WERI-Rb-1 (cell line): ENCODE measurements at regions not wholly inside any gene's neighbourhood (a gene's known extent, or its start where the extent isn't known, plus 50 kb on each side); places are given as distances from the start of the nearest gene placed in this dataset.

Experiments
- DNase-seq: peaks from one replicate; pipeline ENCODE4 v3.0.0-alpha.2; 2020
- H3K27ac ChIP-seq: fragments of 250-450 bp; sonication (Bioruptor Pico); 2 replicates; pipeline ENCODE4 v1.5.1; 2020; ENCODE audit warnings: mild to moderate bottlenecking, moderate library complexity
- H3K27me3 ChIP-seq: fragments of 250-450 bp; sonication (Bioruptor Pico); 2 replicates; pipeline ENCODE4 v1.5.1; 2021; ENCODE audit warnings: mild to moderate bottlenecking, low read depth, moderate library complexity; ENCODE audit not compliant: insufficient read depth, severe bottlenecking
- H3K36me3 ChIP-seq: fragments of 250-450 bp; sonication (Bioruptor Pico); 2 replicates; pipeline ENCODE4 v1.5.1; 2020; ENCODE audit warnings: mild to moderate bottlenecking, moderate library complexity
- H3K4me3 ChIP-seq: 2 replicates; pipeline ENCODE4 v1.5.1; 2011; ENCODE audit warnings: low read depth, mild to moderate bottlenecking, control low read depth, low read length
- H3K9me3 ChIP-seq: fragments of 250-450 bp; sonication (Bioruptor Pico); 2 replicates; pipeline ENCODE4 v1.5.1; 2021; ENCODE audit warnings: mild to moderate bottlenecking, moderate library complexity; ENCODE audit not compliant: severe bottlenecking
- CTCF ChIP-seq: IDR thresholded peaks from 2 replicates; pipeline ENCODE4 v1.5.1; 2011; ENCODE audit warnings: low read depth, mild to moderate bottlenecking, control low read depth, inconsistent platforms, low read length

DNA sequence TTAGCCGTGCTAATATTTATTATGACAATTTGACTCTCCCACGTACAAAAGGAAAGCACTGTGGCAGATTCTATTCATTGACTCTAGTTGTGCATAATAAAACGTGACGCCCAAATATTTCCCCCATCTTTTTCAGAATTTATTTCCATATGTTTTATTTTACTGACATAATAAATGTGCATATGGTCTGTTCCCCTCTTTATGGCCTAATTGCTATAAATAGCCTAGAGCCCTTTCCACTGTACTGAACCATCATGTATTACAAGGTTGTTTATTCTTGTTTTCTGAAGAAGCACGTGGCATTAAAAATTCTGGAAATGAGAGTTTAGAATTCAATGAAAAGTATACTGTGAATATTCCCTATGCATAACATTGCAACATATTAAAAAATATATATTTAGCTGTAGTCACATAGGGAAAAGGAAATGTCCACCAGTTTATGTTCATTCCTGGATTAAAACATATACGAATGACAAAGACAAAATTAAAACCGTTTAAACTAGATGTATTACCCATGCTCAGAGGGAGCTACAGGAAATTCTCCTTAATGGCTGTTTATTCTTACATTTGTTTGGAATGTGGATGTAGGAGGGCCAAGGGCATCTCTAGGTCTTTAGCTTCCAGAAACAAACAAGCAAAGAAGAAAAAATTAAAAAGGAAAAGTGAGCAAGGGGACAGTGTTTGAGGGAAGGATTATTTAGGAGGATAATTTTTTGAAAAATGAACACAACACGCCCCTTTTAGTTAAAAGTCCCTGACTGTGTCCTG is 122.1 kb upstream of the MMADHC start:
- Histone ChIP-seq H3K9me3 (no peaks in the 10 kb centered on the region), H3K27me3 (no peaks in the 10 kb centered on the region), H3K4me3 (no peak overlapping the region), H3K27ac (no peak overlapping the region), H3K36me3 (no peaks in the 10 kb centered on the region)
- no peak for DNase-seq
- no peak for TF ChIP-seq CTCF

- no peaks in the 10 kb centered on the region for H3K36me3 ChIP-seq
- H3K4me3 ChIP-seq: no peak overlapping the region
- H3K27me3 ChIP-seq: no peaks in the 10 kb centered on the region
- H3K9me3 ChIP-seq: no peaks in the 10 kb centered on the region
- no peak for TF ChIP-seq CTCF
- DNase-seq: no peak
- H3K27ac ChIP-seq: no peak overlapping the region
These were observed 115.7 kb upstream of the MMADHC start for GRCh38 chr2:149703281-149703680.

DNA sequence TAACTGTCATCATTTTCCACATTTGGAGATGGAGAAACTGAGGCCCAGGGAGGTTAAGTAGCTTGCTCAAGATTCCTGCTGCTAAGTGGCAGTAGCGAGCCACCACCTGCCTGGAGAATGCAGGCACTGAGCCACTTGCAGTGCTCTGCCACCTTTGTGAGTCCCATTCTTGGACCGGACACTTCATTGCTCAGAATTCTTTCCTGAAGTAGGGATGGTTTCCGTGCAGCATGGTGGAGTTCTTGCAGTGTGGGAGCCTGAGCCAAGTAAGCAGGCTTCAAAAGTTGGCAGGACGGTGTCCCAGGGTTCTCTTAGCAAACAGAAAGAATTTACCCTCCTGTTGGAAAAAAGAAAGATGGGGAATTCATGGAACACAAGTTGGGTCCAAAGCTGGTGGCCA is 115.0 kb upstream of the MMADHC start:
- H3K27me3 ChIP-seq: no peaks in the 10 kb centered on the region
- no peaks in the 10 kb centered on the region for H3K9me3 ChIP-seq
- TF ChIP-seq CTCF: no peak
- H3K27ac ChIP-seq: no peak overlapping the region
- no peak overlapping the region for H3K4me3 ChIP-seq
- H3K36me3 ChIP-seq: no peaks in the 10 kb centered on the region
- DNase-seq: no peak

DNA sequence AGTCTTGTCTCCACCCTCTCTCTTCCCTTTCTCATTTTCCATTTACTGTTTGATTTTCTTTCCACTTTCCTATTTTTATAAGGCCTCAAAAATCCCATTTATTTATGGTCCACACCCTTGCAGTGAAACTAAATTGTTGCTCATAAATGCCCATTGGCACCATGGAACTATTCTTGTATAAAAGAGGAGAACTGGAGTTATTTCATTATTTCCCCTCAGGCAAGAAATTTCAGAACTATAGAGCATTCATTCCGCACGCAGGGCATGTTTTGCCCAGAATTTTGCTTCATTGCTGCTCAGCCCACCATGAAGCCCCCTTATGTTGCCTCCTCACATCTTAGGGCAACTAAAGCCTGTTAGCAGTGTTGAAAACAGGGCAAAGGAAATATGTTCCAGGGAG is 113.7 kb upstream of the MMADHC start:
- Histone ChIP-seq H3K27ac (no peak overlapping the region), H3K9me3 (no peaks in the 10 kb centered on the region), H3K36me3 (no peaks in the 10 kb centered on the region), H3K4me3 (no peak overlapping the region), H3K27me3 (no peaks in the 10 kb centered on the region)
- TF ChIP-seq CTCF: no peak
- no peak for DNase-seq

DNA sequence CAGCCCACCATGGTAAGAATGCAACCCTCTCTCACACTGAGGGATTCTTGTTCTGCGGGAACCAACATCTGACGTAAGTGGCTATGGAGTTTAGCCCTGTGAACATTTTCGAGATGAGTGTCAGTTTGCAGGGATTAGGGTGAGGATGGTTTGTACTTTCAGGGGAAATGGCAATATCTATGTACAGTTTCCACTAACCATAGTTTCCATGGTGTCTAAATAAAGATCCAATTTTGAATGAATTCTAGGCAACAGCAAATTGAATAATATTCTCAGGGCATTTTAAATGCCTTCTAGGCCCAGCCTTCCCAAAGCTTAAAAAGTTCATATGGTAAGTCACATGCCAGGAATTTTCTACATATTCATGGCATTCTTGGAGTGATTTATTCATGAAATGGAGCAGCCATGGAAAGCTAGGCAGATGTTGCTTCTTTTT is 105.4 kb upstream of the MMADHC start:
- TF ChIP-seq CTCF: no peak
- H3K27me3 ChIP-seq: no peaks in the 10 kb centered on the region
- DNase-seq: no peak
- H3K36me3 ChIP-seq: no peaks in the 10 kb centered on the region
- H3K27ac ChIP-seq: no peak overlapping the region
- no peaks in the 10 kb centered on the region for H3K9me3 ChIP-seq
- H3K4me3 ChIP-seq: no peak overlapping the region

DNA sequence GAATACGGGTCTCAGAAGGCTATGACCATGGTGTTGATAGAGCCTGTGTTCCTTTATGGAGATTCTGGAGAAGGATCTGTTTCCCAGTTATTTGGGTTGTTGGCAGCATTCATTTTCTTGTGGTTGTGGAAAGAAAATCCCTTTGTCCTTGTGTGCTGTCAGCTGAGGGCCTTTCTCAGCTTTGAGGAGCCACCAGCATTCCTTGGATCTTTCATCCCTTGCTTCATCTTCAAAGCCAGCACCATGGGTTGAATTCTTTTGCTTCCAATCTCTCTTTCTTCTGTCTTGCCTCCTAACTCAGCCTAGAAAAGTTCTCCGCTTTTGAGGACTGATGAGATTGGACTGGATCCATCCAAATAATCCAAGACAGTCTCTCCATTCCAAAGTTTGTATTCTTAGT is 103.2 kb upstream of the MMADHC start:
- no peak for DNase-seq
- H3K27me3 ChIP-seq: no peaks in the 10 kb centered on the region
- H3K4me3 ChIP-seq: no peak overlapping the region
- H3K36me3 ChIP-seq: no peaks in the 10 kb centered on the region
- no peak for TF ChIP-seq CTCF
- no peak overlapping the region for H3K27ac ChIP-seq
- H3K9me3 ChIP-seq: no peaks in the 10 kb centered on the region
